Superior temporal gyrus (tissue), 1 donor: ENCODE measurements at regions not wholly inside any gene's neighbourhood (a gene's known extent, or its start where the extent isn't known, plus 50 kb on each side); places are given as distances from the start of the nearest gene placed in this dataset.
"Not testable (repeated sequence)": the region's sequence is repeated elsewhere in the genome, so short reads cannot be mapped to it uniquely, and the experiment has no call there.

Experiments used
- DNase-seq: peaks from one replicate; pipeline ENCODE4 v3.0.0-alpha.2; 2016; ENCODE audit errors: extremely low spot score

GRCh38 chr16:29234536-29235275 lies 171.8 kb downstream of the NPIPB11 start:
- DNase-seq, result not testable (repeated sequence)

- DNase-seq, result not testable (repeated sequence)
These were observed 172.7 kb downstream of the NPIPB11 start for GRCh38 chr16:29233705-29234404.

- DNase-seq, result no peak
These were observed 173.5 kb downstream of the NPIPB11 start for GRCh38 chr16:29232811-29233704.

GRCh38 chr16:29232160-29232705 lies 174.3 kb downstream of the NPIPB11 start:
- not testable (repeated sequence) for DNase-seq

- DNase-seq, result no peak
These were observed 175.3 kb downstream of the NPIPB11 start for GRCh38 chr16:29231244-29231643.

- no peak for DNase-seq
These were observed 175.8 kb downstream of the NPIPB11 start for GRCh38 chr16:29230671-29231096.

- not testable (repeated sequence) for DNase-seq
These were observed 176.4 kb downstream of the NPIPB11 start for GRCh38 chr16:29230006-29230668.

GRCh38 chr16:29229616-29230005 lies 176.9 kb downstream of the NPIPB11 start:
- not testable (repeated sequence) for DNase-seq

GRCh38 chr16:29228664-29229611 lies 177.6 kb downstream of the NPIPB11 start:
- not testable (repeated sequence) for DNase-seq

- peak; percentile 41 for DNase-seq
These were observed 178.5 kb downstream of the NPIPB11 start for GRCh38 chr16:29227751-29228663.

- no peak for DNase-seq
These were observed 179.7 kb downstream of the NPIPB11 start for GRCh38 chr16:29226782-29227181.

- DNase-seq, result not testable (repeated sequence)
These were observed 181.8 kb downstream of the NPIPB11 start for GRCh38 chr16:29224675-29225074.

GRCh38 chr16:29222615-29223014 lies 183.9 kb downstream of the NPIPB11 start:
- not testable (repeated sequence) for DNase-seq

GRCh38 chr16:29222008-29222407 lies 184.5 kb downstream of the NPIPB11 start:
- not testable (repeated sequence) for DNase-seq

- peak; percentile 40 for DNase-seq
These were observed 185.1 kb downstream of the NPIPB11 start for GRCh38 chr16:29221281-29221955.

- not testable (repeated sequence) for DNase-seq
These were observed 185.8 kb downstream of the NPIPB11 start for GRCh38 chr16:29220647-29221191.

- DNase-seq, result not testable (repeated sequence)
These were observed 186.4 kb downstream of the NPIPB11 start for GRCh38 chr16:29219966-29220646.
